ENCODE measurements at regions not wholly inside any gene's neighbourhood (a gene's known extent, or its start where the extent isn't known, plus 50 kb on each side); places are given as distances from the start of the nearest gene placed in this dataset.
A peak's percentile ranks its signal among the peaks of the same experiment; 100 is the strongest.

DNA sequence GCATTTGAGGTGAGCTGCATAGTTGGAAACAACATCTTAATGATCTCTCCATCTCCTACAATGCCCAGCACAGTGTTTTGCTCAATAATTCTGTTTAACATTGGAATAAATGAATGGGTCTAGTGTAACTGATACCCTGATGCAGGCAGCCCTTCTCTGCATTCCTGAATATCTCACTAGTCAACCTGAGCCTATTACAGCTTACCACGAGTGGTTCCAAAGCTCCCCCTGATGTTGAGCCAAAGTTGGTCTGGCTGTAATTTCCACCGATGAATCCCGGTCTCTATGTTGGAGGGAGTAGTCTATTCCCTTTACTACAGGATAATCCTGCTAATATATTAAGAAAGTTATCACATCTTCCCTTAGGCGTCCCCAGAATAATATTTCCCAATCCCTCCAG, 63.8 kb downstream of the ZBTB18 start:
- peak; percentile 30 for ATAC-seq
- no peak for TF ChIP-seq ISL1 (CRISPR knock-in tag; IDR thresholded peaks at IDR 0.05)
- TF ChIP-seq PATZ1 (CRISPR knock-in tag; IDR thresholded peaks at IDR 0.05; ENCODE audit: borderline replicate concordance) = no peak

DNA sequence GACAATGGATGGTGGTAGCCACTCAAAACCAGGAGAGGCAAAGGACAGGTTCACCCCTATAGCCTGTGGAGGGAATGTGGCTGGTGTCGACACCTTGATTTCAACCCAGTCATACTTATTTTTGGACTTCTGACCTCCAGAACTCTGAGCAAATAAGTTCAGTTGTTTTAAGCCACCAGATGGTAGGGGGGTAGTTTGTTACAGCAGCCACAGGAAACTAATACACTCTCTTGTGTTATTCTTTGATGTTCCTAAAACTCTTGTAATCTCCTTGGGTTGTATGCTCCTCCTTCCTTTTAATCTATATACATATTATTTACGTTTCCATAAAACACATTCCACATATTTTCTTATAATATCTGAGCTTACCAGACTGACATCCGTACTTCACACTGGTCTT, 65.9 kb downstream of the ZBTB18 start:
- no peak for ATAC-seq
- no peak for TF ChIP-seq TOX (CRISPR knock-in tag; IDR thresholded peaks at IDR 0.05; ENCODE audit: borderline replicate concordance)
- no peak for TF ChIP-seq ARNTL (CRISPR knock-in tag; IDR thresholded peaks at IDR 0.05; ENCODE audit: borderline replicate concordance, low read depth)
- TF ChIP-seq ZNF70 (CRISPR knock-in tag; IDR thresholded peaks at IDR 0.05) = no peak
- no peak for TF ChIP-seq ZC3H10 (CRISPR knock-in tag; IDR thresholded peaks at IDR 0.05)
- TF ChIP-seq PPARA (CRISPR knock-in tag; IDR thresholded peaks at IDR 0.05; ENCODE audit: borderline replicate concordance) = no peak
- TF ChIP-seq ZFP30 (CRISPR knock-in tag; IDR thresholded peaks at IDR 0.05) = no peak
- TF ChIP-seq OSR1 (CRISPR knock-in tag; IDR thresholded peaks at IDR 0.05) = no peak
- TF ChIP-seq SNAI2 (CRISPR knock-in tag; IDR thresholded peaks at IDR 0.05) = no peak
- TF ChIP-seq ZFP3 (CRISPR knock-in tag; IDR thresholded peaks at IDR 0.05) = no peak
- TF ChIP-seq RARB (CRISPR knock-in tag; IDR thresholded peaks at IDR 0.05) = no peak
- TF ChIP-seq CSDC2 (CRISPR knock-in tag; IDR thresholded peaks at IDR 0.05) = no peak
- no peak for TF ChIP-seq TSHZ2 (CRISPR knock-in tag; IDR thresholded peaks at IDR 0.05)
- TF ChIP-seq, protein P1, sequence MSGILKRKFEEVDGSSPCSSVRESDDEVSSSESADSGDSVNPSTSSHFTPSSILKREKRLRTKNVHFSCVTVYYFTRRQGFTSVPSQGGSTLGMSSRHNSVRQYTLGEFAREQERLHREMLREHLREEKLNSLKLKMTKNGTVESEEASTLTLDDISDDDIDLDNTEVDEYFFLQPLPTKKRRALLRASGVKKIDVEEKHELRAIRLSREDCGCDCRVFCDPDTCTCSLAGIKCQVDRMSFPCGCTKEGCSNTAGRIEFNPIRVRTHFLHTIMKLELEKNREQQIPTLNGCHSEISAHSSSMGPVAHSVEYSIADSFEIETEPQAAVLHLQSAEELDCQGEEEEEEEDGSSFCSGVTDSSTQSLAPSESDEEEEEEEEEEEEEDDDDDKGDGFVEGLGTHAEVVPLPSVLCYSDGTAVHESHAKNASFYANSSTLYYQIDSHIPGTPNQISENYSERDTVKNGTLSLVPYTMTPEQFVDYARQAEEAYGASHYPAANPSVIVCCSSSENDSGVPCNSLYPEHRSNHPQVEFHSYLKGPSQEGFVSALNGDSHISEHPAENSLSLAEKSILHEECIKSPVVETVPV (CRISPR knock-in tag; IDR thresholded peaks at IDR 0.05) = no peak
- TF ChIP-seq TCF4 (CRISPR knock-in tag; IDR thresholded peaks at IDR 0.05; ENCODE audit: borderline replicate concordance) = no peak
- no peak for TF ChIP-seq ISL1 (CRISPR knock-in tag; IDR thresholded peaks at IDR 0.05)

GRCh38 chr1:244118109-244118761, 67.2 kb downstream of the ZBTB18 start:
- TF ChIP-seq TCF4 (CRISPR knock-in tag; IDR thresholded peaks at IDR 0.05; ENCODE audit: borderline replicate concordance) = no peak
- TF ChIP-seq ZNF8 (CRISPR knock-in tag; IDR thresholded peaks at IDR 0.05) = peak; percentile 70; the same call in 1 of the 2 replicates
- ATAC-seq = no peak

GRCh38 chr1:244128591-244129383, 77.7 kb downstream of the ZBTB18 start:
- TF ChIP-seq TOX (CRISPR knock-in tag; IDR thresholded peaks at IDR 0.05; ENCODE audit: borderline replicate concordance) (no peak), CSDC2 (CRISPR knock-in tag; IDR thresholded peaks at IDR 0.05) (no peak), OSR1 (CRISPR knock-in tag; IDR thresholded peaks at IDR 0.05) (no peak), ZFP30 (CRISPR knock-in tag; IDR thresholded peaks at IDR 0.05) (no peak), SNAI2 (CRISPR knock-in tag; IDR thresholded peaks at IDR 0.05) (no peak), ZNF70 (CRISPR knock-in tag; IDR thresholded peaks at IDR 0.05) (no peak), ISL1 (CRISPR knock-in tag; IDR thresholded peaks at IDR 0.05) (no peak), RARB (CRISPR knock-in tag; IDR thresholded peaks at IDR 0.05) (no peak), ARNTL (CRISPR knock-in tag; IDR thresholded peaks at IDR 0.05; ENCODE audit: borderline replicate concordance, low read depth) (no peak)
- TF ChIP-seq, protein P2, sequence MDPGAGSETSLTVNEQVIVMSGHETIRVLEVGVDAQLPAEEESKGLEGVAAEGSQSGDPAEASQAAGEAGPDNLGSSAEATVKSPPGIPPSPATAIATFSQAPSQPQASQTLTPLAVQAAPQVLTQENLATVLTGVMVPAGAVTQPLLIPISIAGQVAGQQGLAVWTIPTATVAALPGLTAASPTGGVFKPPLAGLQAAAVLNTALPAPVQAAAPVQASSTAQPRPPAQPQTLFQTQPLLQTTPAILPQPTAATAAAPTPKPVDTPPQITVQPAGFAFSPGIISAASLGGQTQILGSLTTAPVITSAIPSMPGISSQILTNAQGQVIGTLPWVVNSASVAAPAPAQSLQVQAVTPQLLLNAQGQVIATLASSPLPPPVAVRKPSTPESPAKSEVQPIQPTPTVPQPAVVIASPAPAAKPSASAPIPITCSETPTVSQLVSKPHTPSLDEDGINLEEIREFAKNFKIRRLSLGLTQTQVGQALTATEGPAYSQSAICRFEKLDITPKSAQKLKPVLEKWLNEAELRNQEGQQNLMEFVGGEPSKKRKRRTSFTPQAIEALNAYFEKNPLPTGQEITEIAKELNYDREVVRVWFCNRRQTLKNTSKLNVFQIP (CRISPR knock-in tag; IDR thresholded peaks at IDR 0.05; ENCODE audit: borderline replicate concordance, low read depth) = no peak
- ATAC-seq = no peak

All from SK-N-SH treated with all-trans-retinoic acid at 6 μM for 48 hours (cell line).